CD4-positive, alpha-beta T cell treated with Interleukin-17A for 1 hour (primary cell): ENCODE measurements at regions not wholly inside any gene's neighbourhood (a gene's known extent, or its start where the extent isn't known, plus 50 kb on each side); places are given as distances from the start of the nearest gene placed in this dataset.
"Not testable (repeated sequence)": the region's sequence is repeated elsewhere in the genome, so short reads cannot be mapped to it uniquely, and the experiment has no call there.

Source experiments
- DNase-seq: peaks from one replicate; pipeline ENCODE4 v3.0.0-alpha.2; 2020

DNA sequence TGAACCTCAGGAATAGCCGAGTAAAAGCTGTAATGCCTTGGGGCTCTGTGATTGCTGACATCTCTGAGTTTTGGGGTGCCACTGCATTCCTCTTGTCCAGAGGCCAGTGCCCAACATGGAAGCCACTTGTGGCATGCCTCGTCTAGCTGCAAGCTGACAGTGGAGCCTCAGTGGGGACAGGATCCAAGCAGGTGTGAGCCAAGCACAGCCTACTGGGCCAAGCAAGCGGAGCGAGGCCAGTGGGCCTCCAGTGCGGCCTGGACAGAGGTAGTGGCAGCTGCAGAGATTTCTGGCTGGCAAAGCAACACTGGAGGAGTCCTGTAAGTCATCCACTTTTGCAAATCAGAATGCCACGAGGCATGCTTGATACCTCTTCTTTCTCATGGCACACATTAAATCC is 1038.2 kb upstream of the CNTN5 start:
- DNase-seq = no peak

DNA sequence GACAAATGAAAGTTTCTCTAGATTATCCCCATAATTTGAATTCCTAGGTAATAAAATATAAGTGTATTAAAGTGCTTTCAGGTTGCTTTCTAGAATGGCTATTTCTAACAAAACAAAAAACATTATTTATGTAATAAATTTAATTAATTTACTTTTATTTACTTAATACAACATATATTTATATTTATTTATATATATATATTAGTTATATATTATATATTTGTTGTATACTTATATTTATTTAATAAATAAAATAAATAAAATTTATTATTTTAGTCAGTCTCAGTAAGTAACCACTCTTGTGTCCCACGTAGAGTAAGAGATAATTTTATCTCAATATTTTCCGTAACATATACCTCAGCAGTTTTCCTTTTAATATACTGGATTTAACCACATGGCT is 1031.6 kb upstream of the CNTN5 start:
- no peak for DNase-seq

GRCh38 chr11:97990162-97990920 is 1030.4 kb upstream of the CNTN5 start:
- no peak for DNase-seq

GRCh38 chr11:97993562-97993961 is 1027.2 kb upstream of the CNTN5 start:
- DNase-seq = no peak

DNA sequence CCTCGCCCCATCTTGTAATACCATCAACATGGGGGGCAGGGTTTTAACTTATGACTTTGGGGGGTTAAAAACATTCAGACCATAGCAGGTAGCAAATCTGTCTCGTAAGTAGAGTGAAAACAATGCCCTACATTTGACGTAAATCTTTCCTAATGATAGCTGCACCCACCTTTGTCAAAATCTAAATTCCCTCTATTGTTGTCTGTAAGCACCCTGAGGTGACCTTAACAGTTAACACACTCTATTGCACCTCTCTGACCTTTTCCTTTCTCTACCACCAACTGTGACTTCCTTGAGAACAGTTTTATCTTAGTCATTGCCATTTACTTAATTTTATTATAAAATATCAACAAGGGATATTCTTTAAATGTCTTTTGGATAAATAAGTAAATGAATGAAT is 1024.9 kb upstream of the CNTN5 start:
- no peak for DNase-seq

DNA sequence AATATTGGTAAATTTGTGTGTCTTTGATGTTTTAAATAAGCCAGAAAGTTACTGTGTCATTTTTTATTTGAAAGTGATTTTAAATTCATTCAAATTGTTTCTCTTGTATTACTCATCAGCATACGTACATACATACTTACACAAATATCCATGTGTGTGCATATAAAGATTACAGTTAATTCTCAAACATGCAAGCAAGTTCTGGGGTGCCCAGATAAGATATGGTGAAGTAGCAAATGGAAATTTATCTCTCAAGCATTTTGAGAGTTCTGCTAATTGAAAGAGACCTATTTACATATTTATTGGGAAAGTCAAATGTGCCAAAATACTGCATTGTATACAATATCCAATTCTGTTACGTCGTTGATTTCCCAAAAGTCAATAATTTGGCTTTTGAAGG is 1024.0 kb upstream of the CNTN5 start:
- DNase-seq = no peak

GRCh38 chr11:98003606-98004371 is 1017.0 kb upstream of the CNTN5 start:
- no peak for DNase-seq

DNA sequence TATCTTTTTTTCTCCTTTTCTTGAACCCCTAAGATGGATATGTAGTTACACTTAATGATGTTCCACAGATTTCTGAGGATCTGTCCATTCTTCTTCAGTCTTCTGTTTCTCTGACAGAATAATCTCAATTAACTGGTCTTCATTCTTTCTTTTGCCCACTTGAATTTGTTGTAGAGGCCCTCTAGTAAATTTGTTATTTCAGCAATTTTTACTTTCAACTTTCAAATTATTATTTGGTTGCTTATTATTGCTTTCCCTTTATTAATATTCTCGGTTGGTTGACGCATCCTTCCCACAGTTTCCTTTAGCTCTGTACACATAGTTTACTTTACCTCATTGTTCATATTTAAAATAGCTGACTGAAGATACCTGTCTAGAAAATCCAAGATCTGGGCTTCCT is 1013.7 kb upstream of the CNTN5 start:
- DNase-seq = no peak

DNA sequence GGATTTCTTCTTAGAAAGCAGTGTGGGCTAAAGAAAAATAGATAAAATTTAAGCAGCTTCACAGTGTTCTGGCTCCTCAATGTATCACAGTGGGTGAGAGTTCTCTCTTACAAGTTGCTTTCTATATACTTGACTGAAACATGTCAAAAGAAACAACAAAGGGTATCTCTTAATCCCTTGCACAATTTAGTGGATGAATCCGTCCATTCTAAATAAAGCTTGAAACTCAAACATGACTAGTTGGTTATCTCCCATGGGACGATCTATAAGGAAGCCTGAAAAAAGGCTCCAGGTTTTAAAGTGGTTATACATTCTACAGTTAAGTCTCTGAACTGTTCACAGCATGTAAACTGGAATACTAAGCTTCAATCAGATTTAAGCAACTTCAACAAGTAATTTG is 993.1 kb upstream of the CNTN5 start:
- no peak for DNase-seq

- no peak for DNase-seq
These were observed 990.9 kb upstream of the CNTN5 start for GRCh38 chr11:98029832-98030231.

GRCh38 chr11:98036810-98037209 is 983.9 kb upstream of the CNTN5 start:
- DNase-seq = no peak

DNA sequence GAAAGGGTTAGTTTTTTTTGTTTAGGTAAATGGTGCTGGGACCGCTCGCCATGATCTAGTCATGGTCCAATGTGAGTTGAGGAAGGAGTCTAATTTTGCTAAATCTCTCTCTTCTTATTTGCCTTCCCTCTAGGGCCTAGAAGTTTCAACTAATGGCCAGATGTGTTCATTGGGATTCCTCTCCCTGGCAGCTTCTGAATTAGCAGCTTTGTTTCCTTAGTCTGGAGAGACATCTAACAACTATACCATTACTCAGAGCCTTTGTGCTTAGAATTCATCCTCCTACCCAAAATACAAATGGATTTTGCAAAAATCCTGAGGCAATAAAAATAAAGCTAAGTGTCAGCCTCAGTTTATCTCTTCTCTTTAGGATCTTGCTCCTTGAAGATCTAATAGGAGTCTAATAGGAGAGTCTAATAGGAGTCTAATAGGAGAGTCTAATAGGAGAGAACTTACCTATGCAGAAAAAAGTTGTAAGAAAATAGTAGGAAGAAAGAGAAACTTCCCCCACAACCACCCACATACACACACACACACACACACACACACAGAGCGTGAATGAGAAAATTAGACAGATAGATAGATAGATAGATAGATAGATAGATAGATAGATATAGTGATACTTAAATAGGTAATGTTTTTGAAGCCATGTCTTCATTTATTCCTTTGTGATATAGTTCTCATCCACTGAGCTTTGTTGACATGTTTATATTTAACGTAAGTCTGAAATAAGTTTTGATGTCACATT is 980.5 kb upstream of the CNTN5 start:
- DNase-seq = no peak

DNA sequence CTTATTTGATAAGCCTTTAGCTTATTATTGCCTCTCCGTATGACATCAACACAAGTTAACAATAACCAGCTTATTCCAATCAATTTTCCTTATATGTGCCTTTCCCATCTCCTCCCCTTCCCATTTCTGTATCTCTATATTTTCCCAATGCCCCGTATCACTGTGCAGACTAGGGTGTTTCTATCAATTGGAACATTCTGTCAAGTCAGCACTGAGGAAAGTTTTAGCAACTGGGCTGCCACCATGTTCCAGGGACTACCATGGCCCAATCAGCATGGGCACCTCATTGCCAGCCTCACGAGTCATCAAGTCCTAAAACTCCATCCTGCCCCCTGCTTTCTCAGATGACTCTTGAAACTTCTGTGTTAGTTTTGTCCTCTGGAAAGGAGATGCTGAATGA is 973.1 kb upstream of the CNTN5 start:
- no peak for DNase-seq

- no peak for DNase-seq
These were observed 966.9 kb upstream of the CNTN5 start for GRCh38 chr11:98053851-98054250.

DNA sequence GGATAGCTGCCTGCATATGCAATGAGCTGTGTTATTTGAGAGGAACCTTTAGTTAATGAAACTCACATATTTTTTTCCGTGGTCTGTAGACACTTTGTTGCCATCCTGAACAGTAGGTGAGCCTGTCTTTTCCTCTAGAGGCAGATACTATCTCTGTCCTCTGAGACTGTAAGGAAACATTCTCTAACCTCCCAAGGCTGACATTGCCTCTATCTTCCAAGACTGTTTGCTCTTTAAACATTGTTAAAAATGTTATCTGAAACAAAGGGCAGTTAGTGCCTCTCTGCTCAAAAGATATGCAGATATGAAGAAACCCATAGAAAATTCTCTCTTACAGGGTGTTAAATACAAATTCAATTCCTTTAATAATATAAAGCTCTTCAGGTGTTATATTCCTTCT is 963.8 kb upstream of the CNTN5 start:
- DNase-seq = no peak

DNA sequence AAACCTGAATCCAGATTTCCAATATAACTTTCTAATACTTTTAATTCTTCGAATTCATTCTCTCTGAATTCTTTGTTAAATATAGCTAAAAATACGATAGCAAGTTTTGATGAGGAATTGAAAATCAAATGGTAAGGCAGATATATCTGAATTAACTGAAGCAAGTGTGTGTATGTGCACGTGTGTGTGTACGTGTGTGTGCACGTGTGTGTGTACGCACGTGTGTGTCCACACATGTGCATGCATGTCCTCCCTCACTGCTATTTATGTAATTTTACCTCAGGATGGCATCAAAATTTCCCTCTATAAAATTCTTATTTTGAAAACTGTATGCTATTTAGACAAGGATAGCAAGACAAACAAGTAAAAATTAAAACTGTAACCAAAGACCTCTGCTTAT is 961.3 kb upstream of the CNTN5 start:
- DNase-seq = no peak

DNA sequence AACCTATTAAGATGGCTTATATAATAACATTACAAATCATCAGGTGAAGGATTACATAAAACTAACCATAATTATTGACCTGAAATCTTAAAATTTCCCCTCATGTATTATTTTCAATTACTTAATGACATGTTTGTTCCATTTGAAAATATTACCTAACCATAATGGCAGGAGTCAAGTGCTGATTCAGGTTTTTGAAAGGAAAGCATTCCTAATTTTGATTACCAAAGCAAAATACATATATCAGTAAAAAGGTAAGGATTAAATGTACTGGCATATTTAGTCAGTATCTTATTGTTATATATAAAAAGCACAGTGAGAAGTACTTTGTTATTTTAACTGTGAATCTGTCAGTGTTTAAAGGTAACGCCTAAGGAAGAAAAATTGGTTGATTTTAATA is 960.0 kb upstream of the CNTN5 start:
- DNase-seq = no peak

DNA sequence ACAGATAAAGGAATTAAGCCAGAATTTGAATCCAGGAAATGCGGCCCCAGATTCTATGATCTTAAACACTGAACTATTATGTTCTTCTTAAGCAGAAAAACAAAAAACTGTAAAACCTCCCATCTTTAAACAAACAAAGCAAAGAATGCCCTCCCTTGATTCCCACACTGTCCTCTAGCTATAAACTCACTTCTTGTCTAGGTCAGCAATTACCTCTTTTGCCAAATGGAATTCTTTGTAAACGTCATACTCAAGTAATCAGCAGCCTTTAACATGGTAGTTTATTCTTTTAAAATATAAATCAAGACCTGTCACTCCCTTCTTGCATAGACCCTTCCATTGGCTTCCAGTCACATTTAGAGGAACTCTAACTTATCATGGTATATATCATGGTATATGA is 958.9 kb upstream of the CNTN5 start:
- no peak for DNase-seq

- DNase-seq = no peak
These were observed 958.0 kb upstream of the CNTN5 start for GRCh38 chr11:98062714-98063113.

DNA sequence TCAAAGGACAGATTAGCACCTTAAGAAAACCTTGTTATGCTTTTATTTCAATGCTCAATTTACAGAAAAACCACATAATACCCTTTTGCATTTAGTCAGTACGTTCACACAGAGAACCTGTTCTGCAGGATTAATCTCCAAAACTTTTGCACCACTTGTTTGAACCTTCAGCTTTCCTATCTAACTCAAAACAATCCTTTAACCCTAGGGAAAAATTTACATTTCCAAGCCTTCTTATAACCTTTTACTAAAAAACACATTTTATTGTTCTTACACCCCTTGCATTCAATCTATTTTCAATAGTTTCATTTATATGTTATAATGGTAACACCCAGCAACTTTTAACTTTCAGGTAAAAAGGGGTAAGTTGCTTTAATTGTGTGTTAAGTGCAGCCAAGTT is 952.5 kb upstream of the CNTN5 start:
- no peak for DNase-seq

DNA sequence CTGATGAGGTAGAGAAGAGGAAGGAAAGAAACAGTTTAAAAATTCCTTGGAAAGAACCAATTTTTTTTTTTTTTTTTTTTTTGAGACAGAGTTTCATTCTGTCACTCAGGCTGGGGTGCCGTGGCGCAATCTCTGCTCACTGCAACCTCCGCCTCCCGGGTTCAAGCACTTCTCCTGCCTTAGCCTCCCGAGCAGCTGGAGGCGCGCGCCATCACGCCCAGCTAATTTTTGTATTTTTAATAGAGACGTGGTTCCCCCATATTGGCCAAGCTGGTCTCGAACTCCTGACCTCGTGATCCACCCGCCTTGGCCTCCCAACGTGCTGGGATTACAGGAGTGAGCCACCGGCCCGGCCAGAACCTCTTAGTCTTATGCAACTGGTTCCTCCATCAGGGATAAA is 951.6 kb upstream of the CNTN5 start:
- not testable (repeated sequence) for DNase-seq

DNA sequence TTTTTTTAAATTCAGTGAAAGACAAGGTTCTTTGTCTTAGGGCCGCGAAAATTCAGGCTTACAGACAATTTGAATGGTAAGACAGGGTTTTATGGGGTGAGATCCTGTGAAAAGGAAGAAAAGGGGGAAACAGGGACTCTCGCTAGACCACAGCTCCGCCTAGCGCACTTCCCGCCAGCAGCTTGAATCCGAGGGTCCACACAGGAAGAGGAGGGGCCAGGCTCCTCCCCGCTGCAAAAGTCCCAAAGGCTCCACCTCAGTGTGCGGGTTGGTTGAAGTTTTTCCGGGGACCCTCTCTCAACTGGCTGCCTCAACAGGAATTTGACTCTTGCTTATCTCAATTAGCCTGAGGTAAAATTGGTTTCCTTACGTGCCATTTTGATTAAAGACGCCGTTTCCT is 950.9 kb upstream of the CNTN5 start:
- DNase-seq = no peak

- DNase-seq = no peak
These were observed 929.8 kb upstream of the CNTN5 start for GRCh38 chr11:98090861-98091505.
